ENCODE measurements at regions not wholly inside any gene's neighbourhood (a gene's known extent, or its start where the extent isn't known, plus 50 kb on each side); places are given as distances from the start of the nearest gene placed in this dataset.

DNA sequence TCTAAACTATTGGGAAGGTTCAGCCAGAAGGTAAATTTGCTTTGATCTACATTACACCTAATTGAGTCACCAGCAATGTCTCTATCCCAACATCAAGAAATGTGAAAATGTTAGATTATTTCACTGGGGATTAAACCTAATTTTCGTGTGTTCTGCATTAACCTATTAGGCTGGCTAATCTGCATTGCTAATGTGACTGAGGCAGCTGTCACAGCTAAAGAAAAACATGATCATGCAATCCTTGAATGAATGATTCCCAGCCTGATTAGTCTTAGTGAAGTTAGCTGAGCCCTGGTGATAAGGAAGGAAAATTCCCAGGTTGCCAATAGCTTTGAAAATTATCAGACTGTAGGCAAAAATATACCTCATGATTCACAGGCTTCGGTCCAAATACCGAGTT lies 135.3 kb downstream of the LINC00237 start:
- Histone ChIP-seq H3K4me1 (no peaks in the 10 kb centered on the region), H3K4me3 (no peak overlapping the region), H3K9me3 (peaks cover 0 to 4% of the 10 kb centered on the region in 2 donors), H3K36me3 (no peaks in the 10 kb centered on the region), H3K27me3 (no peaks in the 10 kb centered on the region), H3K27ac (no peak overlapping the region)
- intact Hi-C loops (cut with DNase I; ENCODE audit: low total_unique reads): no loop called here
- TF ChIP-seq, protein P1, sequence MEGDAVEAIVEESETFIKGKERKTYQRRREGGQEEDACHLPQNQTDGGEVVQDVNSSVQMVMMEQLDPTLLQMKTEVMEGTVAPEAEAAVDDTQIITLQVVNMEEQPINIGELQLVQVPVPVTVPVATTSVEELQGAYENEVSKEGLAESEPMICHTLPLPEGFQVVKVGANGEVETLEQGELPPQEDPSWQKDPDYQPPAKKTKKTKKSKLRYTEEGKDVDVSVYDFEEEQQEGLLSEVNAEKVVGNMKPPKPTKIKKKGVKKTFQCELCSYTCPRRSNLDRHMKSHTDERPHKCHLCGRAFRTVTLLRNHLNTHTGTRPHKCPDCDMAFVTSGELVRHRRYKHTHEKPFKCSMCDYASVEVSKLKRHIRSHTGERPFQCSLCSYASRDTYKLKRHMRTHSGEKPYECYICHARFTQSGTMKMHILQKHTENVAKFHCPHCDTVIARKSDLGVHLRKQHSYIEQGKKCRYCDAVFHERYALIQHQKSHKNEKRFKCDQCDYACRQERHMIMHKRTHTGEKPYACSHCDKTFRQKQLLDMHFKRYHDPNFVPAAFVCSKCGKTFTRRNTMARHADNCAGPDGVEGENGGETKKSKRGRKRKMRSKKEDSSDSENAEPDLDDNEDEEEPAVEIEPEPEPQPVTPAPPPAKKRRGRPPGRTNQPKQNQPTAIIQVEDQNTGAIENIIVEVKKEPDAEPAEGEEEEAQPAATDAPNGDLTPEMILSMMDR (IDR thresholded peaks at IDR 0.05): no peak
- no peak for TF ChIP-seq POLR2AphosphoS5 (IDR thresholded peaks at IDR 0.05)
- no peak for TF ChIP-seq POLR2A (IDR thresholded peaks at IDR 0.05)
- no peak for DNase-seq (ENCODE audit: low spot score in 2 of 2)

DNA sequence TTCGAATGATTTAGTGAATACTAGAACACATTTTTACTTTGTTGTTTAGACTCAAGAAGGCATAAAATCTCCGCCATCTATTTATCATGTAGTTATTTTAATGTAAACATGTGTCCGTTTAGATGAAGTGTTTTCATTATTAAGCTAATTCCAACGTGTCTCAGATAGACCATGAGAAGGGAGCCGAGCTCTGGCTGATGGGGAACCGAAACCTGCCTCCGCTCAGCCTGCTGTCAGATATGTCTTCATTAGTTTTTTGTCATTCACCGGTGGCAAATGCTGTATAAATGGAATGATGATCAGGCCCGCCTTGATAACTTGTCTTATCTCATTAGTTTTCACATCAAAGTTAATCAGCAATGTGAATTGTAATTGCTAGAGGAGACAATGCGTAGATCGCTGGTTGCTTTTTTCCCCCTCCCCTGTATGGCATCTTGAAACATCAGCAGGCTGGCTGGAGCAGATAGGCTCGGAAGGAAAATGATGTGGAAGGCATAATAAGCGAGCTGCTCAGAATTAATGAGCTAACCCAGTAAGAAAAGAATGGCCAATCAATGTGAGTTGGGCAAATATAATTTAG lies 136.4 kb downstream of the LINC00237 start:
- peaks cover 0 to 1% of the 10 kb centered on the region in 2 donors for H3K27me3 ChIP-seq
- TF ChIP-seq, protein P1 (IDR thresholded peaks at IDR 0.05): no peak
- TF ChIP-seq POLR2AphosphoS5 (IDR thresholded peaks at IDR 0.05) (no peak), POLR2A (IDR thresholded peaks at IDR 0.05) (no peak)
- intact Hi-C loops (cut with DNase I; ENCODE audit: low total_unique reads): no loop called here

GRCh38 chr20:20967564-20968184 lies 138.5 kb downstream of the LINC00237 start:
- peaks cover 0 to 9% of the 10 kb centered on the region in 2 donors for H3K27me3 ChIP-seq
- intact Hi-C loops (cut with DNase I; ENCODE audit: low total_unique reads): no loop called here
- TF ChIP-seq, protein P1 (IDR thresholded peaks at IDR 0.05): no peak
- TF ChIP-seq POLR2A (IDR thresholded peaks at IDR 0.05): no peak
- no peak for TF ChIP-seq POLR2AphosphoS5 (IDR thresholded peaks at IDR 0.05)
- H3K27ac ChIP-seq: no peak overlapping the region
- DNase-seq (ENCODE audit: low spot score in 2 of 2): no peak
- H3K9me3 ChIP-seq: no peaks in the 10 kb centered on the region
- no peaks in the 10 kb centered on the region for H3K4me1 ChIP-seq
- no peaks in the 10 kb centered on the region for H3K36me3 ChIP-seq
- no peak overlapping the region for H3K4me3 ChIP-seq

More for the DNA sequence above, 136.4 kb downstream of the LINC00237 start:
- Histone ChIP-seq H3K36me3 (no peaks in the 10 kb centered on the region), H3K27ac (no peak overlapping the region), H3K4me1 (no peaks in the 10 kb centered on the region), H3K9me3 (peaks cover 0 to 4% of the 10 kb centered on the region in 2 donors), H3K4me3 (no peak overlapping the region)
- no peak for DNase-seq (ENCODE audit: low spot score in 2 of 2)

DNA sequence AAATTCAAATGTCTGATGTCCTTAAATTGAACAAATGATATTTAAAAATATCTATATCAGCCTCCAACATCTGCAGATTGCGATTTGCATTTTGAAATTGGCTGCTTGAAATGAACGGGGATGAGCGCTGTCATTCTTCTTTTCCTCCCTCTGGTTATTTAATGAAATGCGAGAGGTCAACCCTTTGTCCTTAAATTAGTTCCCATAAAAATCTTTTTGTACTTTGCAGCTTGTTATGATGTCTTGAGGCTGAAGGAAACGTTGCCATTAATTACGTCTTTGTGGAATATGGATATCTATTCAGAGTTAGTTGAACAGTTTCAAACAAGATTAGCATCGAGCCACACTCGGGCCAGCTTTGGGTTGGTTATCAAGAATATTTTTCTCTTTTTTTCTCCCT lies 140.0 kb downstream of the LINC00237 start:
- Histone ChIP-seq H3K4me3 (no peak overlapping the region), H3K36me3 (no peaks in the 10 kb centered on the region), H3K27ac (no peak overlapping the region), H3K4me1 (no peaks in the 10 kb centered on the region), H3K27me3 (peaks cover 0 to 11% of the 10 kb centered on the region in 2 donors), H3K9me3 (no peaks in the 10 kb centered on the region)
- TF ChIP-seq, protein P1 (IDR thresholded peaks at IDR 0.05): no peak
- TF ChIP-seq POLR2A (IDR thresholded peaks at IDR 0.05) (no peak), POLR2AphosphoS5 (IDR thresholded peaks at IDR 0.05) (no peak)
- intact Hi-C loops (cut with DNase I; ENCODE audit: low total_unique reads): no loop called here
- DNase-seq (ENCODE audit: low spot score in 2 of 2): no peak

- Histone ChIP-seq H3K36me3 (no peaks in the 10 kb centered on the region), H3K4me3 (no peak overlapping the region), H3K4me1 (no peaks in the 10 kb centered on the region), H3K27ac (no peak overlapping the region), H3K9me3 (no peaks in the 10 kb centered on the region), H3K27me3 (peaks cover 0 to 10% of the 10 kb centered on the region in 2 donors)
- intact Hi-C loops (cut with DNase I; ENCODE audit: low total_unique reads): no loop called here
- TF ChIP-seq, protein P1 (IDR thresholded peaks at IDR 0.05): no peak
- TF ChIP-seq POLR2A (IDR thresholded peaks at IDR 0.05) (no peak), POLR2AphosphoS5 (IDR thresholded peaks at IDR 0.05) (no peak)
- DNase-seq (ENCODE audit: low spot score in 2 of 2): no peak
Measured at GRCh38 chr20:20959031-20959755, 147.0 kb downstream of the LINC00237 start.

All from breast epithelium (tissue), 4 donors.